ENCODE measurements at regions not wholly inside any gene's neighbourhood (a gene's known extent, or its start where the extent isn't known, plus 50 kb on each side); places are given as distances from the start of the nearest gene placed in this dataset.

DNA sequence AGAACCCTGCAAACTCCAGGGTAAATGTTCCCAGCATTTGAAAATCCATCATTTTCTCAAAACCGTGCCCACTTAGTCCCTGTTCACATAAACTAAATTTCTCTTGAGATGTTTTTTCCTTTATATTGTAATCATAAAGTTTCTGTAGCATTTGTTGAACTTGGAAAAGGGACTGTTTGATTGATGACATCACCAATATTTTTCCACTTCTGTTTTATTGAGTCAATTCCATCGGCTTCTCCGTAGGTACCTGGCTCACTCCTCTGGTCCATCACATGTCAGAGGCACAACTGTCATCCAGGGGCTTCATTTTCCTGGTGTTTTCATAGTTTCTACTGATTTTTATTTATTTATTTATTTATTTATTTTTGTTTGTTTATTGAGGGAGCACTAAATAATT, 462.5 kb upstream of the PFKP start:
- DNase-seq (ENCODE audit: low spot score), result no peak
- no peak overlapping the region for H3K4me3 ChIP-seq
- no peaks in the 10 kb centered on the region for H3K9me2 ChIP-seq (replicated peaks; ENCODE audit: insufficient read depth)
- no peak overlapping the region for H3K27ac ChIP-seq
- H3K79me2 ChIP-seq, result no peaks in the 10 kb centered on the region
- WGBS (ENCODE audit: low lambda C conversion rate, missing lambda C conversion rate), result 91% methylated on average over 3 of the region's 3 CpGs
- no peaks in the 10 kb centered on the region for H3K4me1 ChIP-seq (ENCODE audit: insufficient read depth)
- TF ChIP-seq CTCF (IDR thresholded peaks at IDR 0.05; ENCODE audit: poor library complexity) (no peak), EZH2 (IDR thresholded peaks at IDR 0.05; ENCODE audit: borderline replicate concordance) (no peak), EZH2phosphoT487 (IDR thresholded peaks at IDR 0.05; ENCODE audit: low read depth, severe bottlenecking, unreplicated experiment) (no peak)
- H3K9me3 ChIP-seq (ENCODE audit: low read depth), result no peaks in the 10 kb centered on the region
- H4K20me1 ChIP-seq (ENCODE audit: insufficient read depth, poor library complexity, severe bottlenecking), result no peaks in the 10 kb centered on the region
- no peaks in the 10 kb centered on the region for H3K36me3 ChIP-seq (replicated peaks; ENCODE audit: insufficient read depth, low read depth)
- H2AFZ ChIP-seq, result no peak overlapping the region
- no peaks in the 10 kb centered on the region for H3K27me3 ChIP-seq
- H3K4me2 ChIP-seq, result no peak overlapping the region

- no peaks in the 10 kb centered on the region for H3K4me1 ChIP-seq (ENCODE audit: insufficient read depth)
- H3K4me3 ChIP-seq, result no peak overlapping the region
- TF ChIP-seq EZH2 (IDR thresholded peaks at IDR 0.05; ENCODE audit: borderline replicate concordance), result no peak
- no peak for TF ChIP-seq EZH2phosphoT487 (IDR thresholded peaks at IDR 0.05; ENCODE audit: low read depth, severe bottlenecking, unreplicated experiment)
- no peak for TF ChIP-seq CTCF (IDR thresholded peaks at IDR 0.05; ENCODE audit: poor library complexity)
- no peak overlapping the region for H2AFZ ChIP-seq
- no peaks in the 10 kb centered on the region for H3K36me3 ChIP-seq (replicated peaks; ENCODE audit: insufficient read depth, low read depth)
- H3K4me2 ChIP-seq, result no peak overlapping the region
- no peaks in the 10 kb centered on the region for H4K20me1 ChIP-seq (ENCODE audit: insufficient read depth, poor library complexity, severe bottlenecking)
- DNase-seq (ENCODE audit: low spot score), result no peak
- no peaks in the 10 kb centered on the region for H3K79me2 ChIP-seq
- H3K9me2 ChIP-seq (replicated peaks; ENCODE audit: insufficient read depth), result no peaks in the 10 kb centered on the region
- H3K27me3 ChIP-seq, result no peaks in the 10 kb centered on the region
- H3K9me3 ChIP-seq (ENCODE audit: low read depth), result no peaks in the 10 kb centered on the region
- 84% methylated on average over 9 of the region's 9 CpGs for WGBS (ENCODE audit: low lambda C conversion rate, missing lambda C conversion rate)
- H3K27ac ChIP-seq, result no peak overlapping the region
Observed at GRCh38 chr10:2599571-2599970, 467.8 kb upstream of the PFKP start.

GRCh38 chr10:2592360-2593160, 474.8 kb upstream of the PFKP start:
- H3K79me2 ChIP-seq, result no peaks in the 10 kb centered on the region
- H2AFZ ChIP-seq, result no peak overlapping the region
- H3K9me3 ChIP-seq (ENCODE audit: low read depth), result no peaks in the 10 kb centered on the region
- no peak overlapping the region for H3K27ac ChIP-seq
- no peaks in the 10 kb centered on the region for H4K20me1 ChIP-seq (ENCODE audit: insufficient read depth, poor library complexity, severe bottlenecking)
- no peaks in the 10 kb centered on the region for H3K4me1 ChIP-seq (ENCODE audit: insufficient read depth)
- no peaks in the 10 kb centered on the region for H3K9me2 ChIP-seq (replicated peaks; ENCODE audit: insufficient read depth)
- no peak for DNase-seq (ENCODE audit: low spot score)
- H3K36me3 ChIP-seq (replicated peaks; ENCODE audit: insufficient read depth, low read depth), result no peaks in the 10 kb centered on the region
- H3K27me3 ChIP-seq, result no peaks in the 10 kb centered on the region
- no peak overlapping the region for H3K4me3 ChIP-seq
- TF ChIP-seq CTCF (IDR thresholded peaks at IDR 0.05; ENCODE audit: poor library complexity), result no peak
- TF ChIP-seq EZH2 (IDR thresholded peaks at IDR 0.05; ENCODE audit: borderline replicate concordance), result no peak
- TF ChIP-seq EZH2phosphoT487 (IDR thresholded peaks at IDR 0.05; ENCODE audit: low read depth, severe bottlenecking, unreplicated experiment), result no peak
- no peak overlapping the region for H3K4me2 ChIP-seq
- WGBS (ENCODE audit: low lambda C conversion rate, missing lambda C conversion rate), result 69% methylated on average over 4 of the region's 4 CpGs
